ENCODE measurements at regions not wholly inside any gene's neighbourhood (a gene's known extent, or its start where the extent isn't known, plus 50 kb on each side); places are given as distances from the start of the nearest gene placed in this dataset.

DNA sequence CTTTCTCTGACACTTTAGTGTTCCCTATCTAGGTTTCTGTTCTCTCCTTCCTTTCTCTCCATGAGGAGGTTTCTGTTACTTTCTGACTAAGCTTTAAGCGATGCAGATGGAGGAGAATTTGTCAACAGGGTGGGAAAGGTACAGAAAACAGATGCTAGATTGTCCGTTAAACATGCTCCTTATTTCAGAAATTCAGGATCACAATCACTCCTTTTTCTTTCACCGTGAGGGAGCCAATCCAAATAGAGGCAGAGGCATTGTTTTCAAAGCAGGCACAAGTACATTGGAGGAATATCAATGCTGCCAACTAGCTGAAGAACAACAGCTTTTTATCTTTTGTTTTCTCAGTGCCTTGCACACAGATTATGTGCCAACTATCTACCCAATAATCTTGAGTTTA, 215.7 kb upstream of the FOLH1 start:
- TF ChIP-seq, protein P1, sequence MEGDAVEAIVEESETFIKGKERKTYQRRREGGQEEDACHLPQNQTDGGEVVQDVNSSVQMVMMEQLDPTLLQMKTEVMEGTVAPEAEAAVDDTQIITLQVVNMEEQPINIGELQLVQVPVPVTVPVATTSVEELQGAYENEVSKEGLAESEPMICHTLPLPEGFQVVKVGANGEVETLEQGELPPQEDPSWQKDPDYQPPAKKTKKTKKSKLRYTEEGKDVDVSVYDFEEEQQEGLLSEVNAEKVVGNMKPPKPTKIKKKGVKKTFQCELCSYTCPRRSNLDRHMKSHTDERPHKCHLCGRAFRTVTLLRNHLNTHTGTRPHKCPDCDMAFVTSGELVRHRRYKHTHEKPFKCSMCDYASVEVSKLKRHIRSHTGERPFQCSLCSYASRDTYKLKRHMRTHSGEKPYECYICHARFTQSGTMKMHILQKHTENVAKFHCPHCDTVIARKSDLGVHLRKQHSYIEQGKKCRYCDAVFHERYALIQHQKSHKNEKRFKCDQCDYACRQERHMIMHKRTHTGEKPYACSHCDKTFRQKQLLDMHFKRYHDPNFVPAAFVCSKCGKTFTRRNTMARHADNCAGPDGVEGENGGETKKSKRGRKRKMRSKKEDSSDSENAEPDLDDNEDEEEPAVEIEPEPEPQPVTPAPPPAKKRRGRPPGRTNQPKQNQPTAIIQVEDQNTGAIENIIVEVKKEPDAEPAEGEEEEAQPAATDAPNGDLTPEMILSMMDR (IDR thresholded peaks at IDR 0.05): no peak
- no peak for TF ChIP-seq POLR2A (IDR thresholded peaks at IDR 0.05)
- TF ChIP-seq POLR2AphosphoS5 (IDR thresholded peaks at IDR 0.05): no peak
